Loucy (cell line): ENCODE measurements at regions not wholly inside any gene's neighbourhood (a gene's known extent, or its start where the extent isn't known, plus 50 kb on each side); places are given as distances from the start of the nearest gene placed in this dataset.
"Not testable (repeated sequence)": the region's sequence is repeated elsewhere in the genome, so short reads cannot be mapped to it uniquely, and the experiment has no call there.

Source experiments
- EZH2phosphoT487 ChIP-seq: fragments of 200-600 bp; IDR thresholded peaks from 2 replicates; pipeline ENCODE4 v1.6.1; 2018; ENCODE audit warnings: antibody characterized with exemption, mild to moderate bottlenecking, moderate library complexity, borderline replicate concordance
- TF ChIP-seq, protein P1 (sequence below): fragments of 200-600 bp; sonication (generic); conservative IDR thresholded peaks from 2 replicates; pipeline ENCODE4 v1.5.1; 2014; ENCODE audit warnings: mild to moderate bottlenecking, antibody characterized with exemption, low read length

DNA sequence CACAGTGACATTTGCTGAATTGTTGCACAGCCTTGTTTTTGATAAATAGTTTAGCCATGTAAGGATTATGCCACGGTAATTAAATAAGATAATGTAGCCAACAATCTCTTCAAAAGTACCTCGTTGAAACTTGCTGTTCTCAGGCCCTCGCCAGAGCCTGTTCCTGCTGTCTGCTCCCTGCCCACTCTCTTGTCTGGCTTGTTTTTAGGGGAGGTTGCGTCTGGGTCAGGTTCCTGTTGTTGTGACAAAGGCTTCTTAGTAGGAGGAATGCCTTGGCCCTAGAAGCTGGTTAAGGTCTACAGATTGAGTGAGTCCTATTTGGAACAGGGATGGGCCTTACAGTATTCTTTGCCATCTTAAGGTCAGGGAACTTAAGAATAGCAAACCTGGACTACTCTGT, 294.0 kb upstream of the NOTCH2NLA start:
- TF ChIP-seq, protein P1, sequence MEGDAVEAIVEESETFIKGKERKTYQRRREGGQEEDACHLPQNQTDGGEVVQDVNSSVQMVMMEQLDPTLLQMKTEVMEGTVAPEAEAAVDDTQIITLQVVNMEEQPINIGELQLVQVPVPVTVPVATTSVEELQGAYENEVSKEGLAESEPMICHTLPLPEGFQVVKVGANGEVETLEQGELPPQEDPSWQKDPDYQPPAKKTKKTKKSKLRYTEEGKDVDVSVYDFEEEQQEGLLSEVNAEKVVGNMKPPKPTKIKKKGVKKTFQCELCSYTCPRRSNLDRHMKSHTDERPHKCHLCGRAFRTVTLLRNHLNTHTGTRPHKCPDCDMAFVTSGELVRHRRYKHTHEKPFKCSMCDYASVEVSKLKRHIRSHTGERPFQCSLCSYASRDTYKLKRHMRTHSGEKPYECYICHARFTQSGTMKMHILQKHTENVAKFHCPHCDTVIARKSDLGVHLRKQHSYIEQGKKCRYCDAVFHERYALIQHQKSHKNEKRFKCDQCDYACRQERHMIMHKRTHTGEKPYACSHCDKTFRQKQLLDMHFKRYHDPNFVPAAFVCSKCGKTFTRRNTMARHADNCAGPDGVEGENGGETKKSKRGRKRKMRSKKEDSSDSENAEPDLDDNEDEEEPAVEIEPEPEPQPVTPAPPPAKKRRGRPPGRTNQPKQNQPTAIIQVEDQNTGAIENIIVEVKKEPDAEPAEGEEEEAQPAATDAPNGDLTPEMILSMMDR: not testable (repeated sequence)
- TF ChIP-seq EZH2phosphoT487: not testable (repeated sequence)
